GM12892 (cell line): ENCODE measurements at regions not wholly inside any gene's neighbourhood (a gene's known extent, or its start where the extent isn't known, plus 50 kb on each side); places are given as distances from the start of the nearest gene placed in this dataset.
"Not testable (repeated sequence)": the region's sequence is repeated elsewhere in the genome, so short reads cannot be mapped to it uniquely, and the experiment has no call there.

Experiments used
- DNase-seq: peaks from one replicate; pipeline ENCODE4 v3.0.0; 2011; ENCODE audit not compliant: insufficient read length
- FAIRE-seq: peaks from 2 replicates; lab custom pipeline; 2011; peaks lifted over from hg19 to GRCh38; lab: Jason Lieb, UNC
- POLR2A ChIP-seq: IDR thresholded peaks from 2 replicates; pipeline ENCODE4 v1.6.1; 2011; ENCODE audit warnings: low read depth, low read length, control low read depth
- POLR2AphosphoS5 ChIP-seq: IDR thresholded peaks from 2 replicates; pipeline ENCODE4 v1.6.1; 2011; ENCODE audit warnings: low read depth, low read length, control low read depth
- TAF1 ChIP-seq: IDR thresholded peaks from 2 replicates; pipeline ENCODE4 v1.6.1; 2011; ENCODE audit warnings: low read depth, mild to moderate bottlenecking, control low read depth, low read length, borderline replicate concordance

GRCh38 chr13:79937311-79937710 is 403.6 kb downstream of the SPRY2 start:
- FAIRE-seq (no peak), DNase-seq (no peak)
- no peak for TF ChIP-seq TAF1
- no peak for TF ChIP-seq POLR2A
- no peak for TF ChIP-seq POLR2AphosphoS5

- FAIRE-seq (no peak), DNase-seq (no peak)
Measured at GRCh38 chr13:79936368-79937136, 404.4 kb downstream of the SPRY2 start.

GRCh38 chr13:79935121-79935520 is 405.8 kb downstream of the SPRY2 start:
- no peak for TF ChIP-seq TAF1
- TF ChIP-seq POLR2AphosphoS5, result no peak
- no peak for TF ChIP-seq POLR2A
- DNase-seq (no peak), FAIRE-seq (no peak)

More at GRCh38 chr13:79936368-79937136, 404.4 kb downstream of the SPRY2 start:
- no peak for TF ChIP-seq TAF1
- no peak for TF ChIP-seq POLR2A
- no peak for TF ChIP-seq POLR2AphosphoS5

- no peak for FAIRE-seq
Measured at GRCh38 chr13:79933389-79933788, 407.5 kb downstream of the SPRY2 start.

GRCh38 chr13:79932556-79932955 is 408.4 kb downstream of the SPRY2 start:
- TF ChIP-seq POLR2A (no peak), POLR2AphosphoS5 (no peak), TAF1 (no peak)
- FAIRE-seq, result no peak
- DNase-seq, result no peak

More at GRCh38 chr13:79933389-79933788, 407.5 kb downstream of the SPRY2 start:
- TF ChIP-seq TAF1 (no peak), POLR2A (no peak), POLR2AphosphoS5 (no peak)
- no peak for DNase-seq

- FAIRE-seq, result not testable (repeated sequence)
Measured at GRCh38 chr13:79923973-79924556, 416.9 kb downstream of the SPRY2 start.

GRCh38 chr13:79919091-79919490 is 421.8 kb downstream of the SPRY2 start:
- FAIRE-seq, result no peak
- TF ChIP-seq POLR2A (no peak), TAF1 (no peak), POLR2AphosphoS5 (no peak)
- no peak for DNase-seq

More at GRCh38 chr13:79923973-79924556, 416.9 kb downstream of the SPRY2 start:
- DNase-seq, result not testable (repeated sequence)

- FAIRE-seq (no peak), DNase-seq (no peak)
- TF ChIP-seq POLR2A (no peak), TAF1 (no peak), POLR2AphosphoS5 (no peak)
Measured at GRCh38 chr13:79918620-79919019, 422.3 kb downstream of the SPRY2 start.

- no peak for DNase-seq
- FAIRE-seq, result no peak
- TF ChIP-seq POLR2AphosphoS5, result no peak
- no peak for TF ChIP-seq POLR2A
- no peak for TF ChIP-seq TAF1
Measured at GRCh38 chr13:79917628-79918027, 423.3 kb downstream of the SPRY2 start.

GRCh38 chr13:79915114-79915811 is 425.7 kb downstream of the SPRY2 start:
- no peak for FAIRE-seq
- no peak for DNase-seq
- no peak for TF ChIP-seq TAF1

- FAIRE-seq, result no peak
- no peak for TF ChIP-seq POLR2AphosphoS5
- TF ChIP-seq POLR2A, result no peak
- no peak for TF ChIP-seq TAF1
- no peak for DNase-seq
Measured at GRCh38 chr13:79913141-79913827, 427.6 kb downstream of the SPRY2 start.

- no peak for DNase-seq
- no peak for FAIRE-seq
- TF ChIP-seq POLR2A, result no peak
- no peak for TF ChIP-seq TAF1
- TF ChIP-seq POLR2AphosphoS5, result no peak
Measured at GRCh38 chr13:79912403-79912802, 428.5 kb downstream of the SPRY2 start.
